ENCODE measurements at regions not wholly inside any gene's neighbourhood (a gene's known extent, or its start where the extent isn't known, plus 50 kb on each side); places are given as distances from the start of the nearest gene placed in this dataset.

- no peak for TF ChIP-seq POLR2A (IDR thresholded peaks at IDR 0.05)
- TF ChIP-seq, protein P1, sequence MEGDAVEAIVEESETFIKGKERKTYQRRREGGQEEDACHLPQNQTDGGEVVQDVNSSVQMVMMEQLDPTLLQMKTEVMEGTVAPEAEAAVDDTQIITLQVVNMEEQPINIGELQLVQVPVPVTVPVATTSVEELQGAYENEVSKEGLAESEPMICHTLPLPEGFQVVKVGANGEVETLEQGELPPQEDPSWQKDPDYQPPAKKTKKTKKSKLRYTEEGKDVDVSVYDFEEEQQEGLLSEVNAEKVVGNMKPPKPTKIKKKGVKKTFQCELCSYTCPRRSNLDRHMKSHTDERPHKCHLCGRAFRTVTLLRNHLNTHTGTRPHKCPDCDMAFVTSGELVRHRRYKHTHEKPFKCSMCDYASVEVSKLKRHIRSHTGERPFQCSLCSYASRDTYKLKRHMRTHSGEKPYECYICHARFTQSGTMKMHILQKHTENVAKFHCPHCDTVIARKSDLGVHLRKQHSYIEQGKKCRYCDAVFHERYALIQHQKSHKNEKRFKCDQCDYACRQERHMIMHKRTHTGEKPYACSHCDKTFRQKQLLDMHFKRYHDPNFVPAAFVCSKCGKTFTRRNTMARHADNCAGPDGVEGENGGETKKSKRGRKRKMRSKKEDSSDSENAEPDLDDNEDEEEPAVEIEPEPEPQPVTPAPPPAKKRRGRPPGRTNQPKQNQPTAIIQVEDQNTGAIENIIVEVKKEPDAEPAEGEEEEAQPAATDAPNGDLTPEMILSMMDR (IDR thresholded peaks at IDR 0.05), result no peak
- no peak for TF ChIP-seq POLR2AphosphoS5 (IDR thresholded peaks at IDR 0.05)
- TF ChIP-seq EP300 (IDR thresholded peaks at IDR 0.05), result no peak
Measured at GRCh38 chr4:79561751-79562150, 153.7 kb upstream of the GK2 start.

All from sigmoid colon (tissue), 4 donors.